Stimulated activated CD4-positive, alpha-beta T cell treated with anti-CD3 and anti-CD28 coated beads, Interleukin-1b, Interleukin-23, amount 100 ng/mL, for 4 hours (primary cell): ENCODE measurements at regions not wholly inside any gene's neighbourhood (a gene's known extent, or its start where the extent isn't known, plus 50 kb on each side); places are given as distances from the start of the nearest gene placed in this dataset.

Source experiments
- DNase-seq, 2 donors: peaks; one replicate each; pipeline ENCODE4 v3.0.0-alpha.2; 2020; ENCODE audit warnings: low read depth in 2 of 2

- no peak for DNase-seq
Measured at GRCh38 chr18:8969639-8970390, 132.7 kb upstream of the NDUFV2 start.

GRCh38 chr18:8970843-8971242 is 131.7 kb upstream of the NDUFV2 start:
- DNase-seq: no peak

- DNase-seq: no peak
Measured at GRCh38 chr18:8972116-8972515, 130.4 kb upstream of the NDUFV2 start.

GRCh38 chr18:8974279-8974678 is 128.2 kb upstream of the NDUFV2 start:
- DNase-seq: no peak

- DNase-seq: no peak
Measured at GRCh38 chr18:8974696-8975095, 127.8 kb upstream of the NDUFV2 start.

- no peak for DNase-seq
Measured at GRCh38 chr18:8975624-8976023, 126.9 kb upstream of the NDUFV2 start.

- no peak for DNase-seq
Measured at GRCh38 chr18:8976606-8977005, 125.9 kb upstream of the NDUFV2 start.

- DNase-seq: no peak
Measured at GRCh38 chr18:8977166-8977565, 125.3 kb upstream of the NDUFV2 start.

- DNase-seq: no peak
Measured at GRCh38 chr18:8977701-8978100, 124.8 kb upstream of the NDUFV2 start.

- no peak for DNase-seq
Measured at GRCh38 chr18:8978394-8978793, 124.1 kb upstream of the NDUFV2 start.

GRCh38 chr18:8979258-8979988 is 123.1 kb upstream of the NDUFV2 start:
- DNase-seq: no peak

GRCh38 chr18:8980496-8980895 is 122.0 kb upstream of the NDUFV2 start:
- no peak for DNase-seq

- no peak for DNase-seq
Measured at GRCh38 chr18:8980918-8981317, 121.6 kb upstream of the NDUFV2 start.

- DNase-seq: no peak
Measured at GRCh38 chr18:8982416-8983183, 119.9 kb upstream of the NDUFV2 start.

GRCh38 chr18:8983195-8983594 is 119.3 kb upstream of the NDUFV2 start:
- no peak for DNase-seq

- DNase-seq: no peak
Measured at GRCh38 chr18:8984131-8984721, 118.3 kb upstream of the NDUFV2 start.

- DNase-seq: no peak
Measured at GRCh38 chr18:8987241-8987640, 115.3 kb upstream of the NDUFV2 start.

- peak; percentile 26 to 40 for DNase-seq
Measured at GRCh38 chr18:8988260-8988871, 114.1 kb upstream of the NDUFV2 start.

GRCh38 chr18:8989017-8989416 is 113.5 kb upstream of the NDUFV2 start:
- no peak for DNase-seq

- no peak for DNase-seq
Measured at GRCh38 chr18:8989855-8990254, 112.6 kb upstream of the NDUFV2 start.

- DNase-seq: no peak
Measured at GRCh38 chr18:8990276-8991031, 112.0 kb upstream of the NDUFV2 start.
